Activated naive CD4-positive, alpha-beta T cell treated with anti-CD3 and anti-CD28 coated beads, Interleukin-2, amount 50 U/mL, for 24 hours (primary cell): ENCODE measurements at regions not wholly inside any gene's neighbourhood (a gene's known extent, or its start where the extent isn't known, plus 50 kb on each side); places are given as distances from the start of the nearest gene placed in this dataset.

Experiments
- H3K27ac Mint-ChIP-seq: one replicate; pipeline ENCODE4 v1.8.0; 2021; ENCODE audit warnings: mild to moderate bottlenecking, mixed read lengths
- H3K27me3 Mint-ChIP-seq: one replicate; pipeline ENCODE4 v1.8.0; 2021; ENCODE audit warnings: mixed read lengths
- H3K36me3 Mint-ChIP-seq: one replicate; pipeline ENCODE4 v1.8.0; 2021; ENCODE audit warnings: mixed read lengths
- H3K4me1 Mint-ChIP-seq: one replicate; pipeline ENCODE4 v1.8.0; 2021; ENCODE audit warnings: mixed read lengths
- H3K4me3 Mint-ChIP-seq: one replicate; pipeline ENCODE4 v1.8.0; 2021; ENCODE audit warnings: mild to moderate bottlenecking, mixed read lengths
- H3K9me3 Mint-ChIP-seq: one replicate; pipeline ENCODE4 v1.8.0; 2021; ENCODE audit warnings: mixed read lengths

- no peak overlapping the region for H3K27ac Mint-ChIP-seq
- peaks cover 3% of the 10 kb centered on the region for H3K9me3 Mint-ChIP-seq
- H3K36me3 Mint-ChIP-seq, result no peaks in the 10 kb centered on the region
- H3K4me1 Mint-ChIP-seq, result no peaks in the 10 kb centered on the region
- H3K4me3 Mint-ChIP-seq, result no peak overlapping the region
- no peaks in the 10 kb centered on the region for H3K27me3 Mint-ChIP-seq
Measured at GRCh38 chr4:67207941-67208441, 337.3 kb downstream of the CENPC start.

GRCh38 chr4:67204441-67204840, 340.9 kb downstream of the CENPC start:
- Mint-ChIP-seq H3K9me3 (peaks cover 3% of the 10 kb centered on the region), H3K36me3 (no peaks in the 10 kb centered on the region)

GRCh38 chr4:67201334-67201733, 344.0 kb downstream of the CENPC start:
- Mint-ChIP-seq H3K4me3 (no peak overlapping the region), H3K36me3 (no peaks in the 10 kb centered on the region), H3K4me1 (no peaks in the 10 kb centered on the region), H3K27me3 (no peaks in the 10 kb centered on the region), H3K27ac (no peak overlapping the region), H3K9me3 (peaks cover 3% of the 10 kb centered on the region)

More at GRCh38 chr4:67204441-67204840, 340.9 kb downstream of the CENPC start:
- Mint-ChIP-seq H3K4me1 (no peaks in the 10 kb centered on the region), H3K27ac (no peak overlapping the region), H3K4me3 (no peak overlapping the region), H3K27me3 (no peaks in the 10 kb centered on the region)

GRCh38 chr4:67198727-67199126, 346.6 kb downstream of the CENPC start:
- Mint-ChIP-seq H3K36me3 (no peaks in the 10 kb centered on the region), H3K27me3 (no peaks in the 10 kb centered on the region), H3K27ac (no peak overlapping the region), H3K9me3 (no peaks in the 10 kb centered on the region), H3K4me3 (no peak overlapping the region), H3K4me1 (no peaks in the 10 kb centered on the region)

- no peak overlapping the region for H3K27ac Mint-ChIP-seq
- H3K27me3 Mint-ChIP-seq, result no peaks in the 10 kb centered on the region
Measured at GRCh38 chr4:67167849-67168248, 377.5 kb downstream of the CENPC start.

GRCh38 chr4:67162690-67163089, 382.6 kb downstream of the CENPC start:
- no peaks in the 10 kb centered on the region for H3K4me1 Mint-ChIP-seq
- H3K9me3 Mint-ChIP-seq, result no peaks in the 10 kb centered on the region
- no peaks in the 10 kb centered on the region for H3K27me3 Mint-ChIP-seq
- H3K36me3 Mint-ChIP-seq, result no peaks in the 10 kb centered on the region
- H3K4me3 Mint-ChIP-seq, result no peak overlapping the region
- H3K27ac Mint-ChIP-seq, result no peak overlapping the region

More at GRCh38 chr4:67167849-67168248, 377.5 kb downstream of the CENPC start:
- no peak overlapping the region for H3K4me3 Mint-ChIP-seq
- no peaks in the 10 kb centered on the region for H3K9me3 Mint-ChIP-seq
- no peaks in the 10 kb centered on the region for H3K4me1 Mint-ChIP-seq
- no peaks in the 10 kb centered on the region for H3K36me3 Mint-ChIP-seq

- H3K9me3 Mint-ChIP-seq, result no peaks in the 10 kb centered on the region
Measured at GRCh38 chr4:67161311-67161710, 384.0 kb downstream of the CENPC start.

GRCh38 chr4:67160394-67160793, 384.9 kb downstream of the CENPC start:
- Mint-ChIP-seq H3K9me3 (no peaks in the 10 kb centered on the region), H3K4me3 (no peak overlapping the region), H3K27ac (no peak overlapping the region), H3K4me1 (no peaks in the 10 kb centered on the region), H3K36me3 (no peaks in the 10 kb centered on the region), H3K27me3 (no peaks in the 10 kb centered on the region)

More at GRCh38 chr4:67161311-67161710, 384.0 kb downstream of the CENPC start:
- Mint-ChIP-seq H3K27ac (no peak overlapping the region), H3K36me3 (no peaks in the 10 kb centered on the region), H3K4me1 (no peaks in the 10 kb centered on the region), H3K27me3 (no peaks in the 10 kb centered on the region), H3K4me3 (no peak overlapping the region)

GRCh38 chr4:67158666-67159065, 386.6 kb downstream of the CENPC start:
- Mint-ChIP-seq H3K36me3 (no peaks in the 10 kb centered on the region), H3K27ac (no peak overlapping the region), H3K4me1 (no peaks in the 10 kb centered on the region), H3K9me3 (no peaks in the 10 kb centered on the region), H3K27me3 (no peaks in the 10 kb centered on the region), H3K4me3 (no peak overlapping the region)

- H3K9me3 Mint-ChIP-seq, result no peaks in the 10 kb centered on the region
Measured at GRCh38 chr4:67152976-67153375, 392.3 kb downstream of the CENPC start.

GRCh38 chr4:67151376-67152343, 393.6 kb downstream of the CENPC start:
- Mint-ChIP-seq H3K27me3 (no peaks in the 10 kb centered on the region), H3K36me3 (no peaks in the 10 kb centered on the region), H3K27ac (no peak overlapping the region), H3K9me3 (no peaks in the 10 kb centered on the region), H3K4me3 (no peak overlapping the region), H3K4me1 (no peaks in the 10 kb centered on the region)

More at GRCh38 chr4:67152976-67153375, 392.3 kb downstream of the CENPC start:
- H3K27me3 Mint-ChIP-seq, result no peaks in the 10 kb centered on the region
- H3K4me3 Mint-ChIP-seq, result no peak overlapping the region
- no peaks in the 10 kb centered on the region for H3K4me1 Mint-ChIP-seq
- no peak overlapping the region for H3K27ac Mint-ChIP-seq
- no peaks in the 10 kb centered on the region for H3K36me3 Mint-ChIP-seq

- no peaks in the 10 kb centered on the region for H3K4me1 Mint-ChIP-seq
- no peaks in the 10 kb centered on the region for H3K27me3 Mint-ChIP-seq
- no peak overlapping the region for H3K27ac Mint-ChIP-seq
- H3K4me3 Mint-ChIP-seq, result no peak overlapping the region
- no peaks in the 10 kb centered on the region for H3K36me3 Mint-ChIP-seq
- peaks cover 1% of the 10 kb centered on the region for H3K9me3 Mint-ChIP-seq
Measured at GRCh38 chr4:67141586-67141985, 403.7 kb downstream of the CENPC start.

- H3K4me3 Mint-ChIP-seq, result no peak overlapping the region
- no peak overlapping the region for H3K27ac Mint-ChIP-seq
- H3K27me3 Mint-ChIP-seq, result no peaks in the 10 kb centered on the region
- H3K4me1 Mint-ChIP-seq, result no peaks in the 10 kb centered on the region
- H3K9me3 Mint-ChIP-seq, result peaks cover 17% of the 10 kb centered on the region
- no peaks in the 10 kb centered on the region for H3K36me3 Mint-ChIP-seq
Measured at GRCh38 chr4:67134616-67135015, 410.7 kb downstream of the CENPC start.

- Mint-ChIP-seq H3K4me1 (no peaks in the 10 kb centered on the region), H3K27ac (no peak overlapping the region), H3K27me3 (no peaks in the 10 kb centered on the region), H3K36me3 (no peaks in the 10 kb centered on the region), H3K4me3 (no peak overlapping the region), H3K9me3 (peaks cover 17% of the 10 kb centered on the region)
Measured at GRCh38 chr4:67133162-67133561, 412.1 kb downstream of the CENPC start.

- peaks cover 12% of the 10 kb centered on the region for H3K9me3 Mint-ChIP-seq
- H3K4me1 Mint-ChIP-seq, result no peaks in the 10 kb centered on the region
- H3K36me3 Mint-ChIP-seq, result no peaks in the 10 kb centered on the region
- H3K27ac Mint-ChIP-seq, result no peak overlapping the region
- H3K4me3 Mint-ChIP-seq, result no peak overlapping the region
- no peaks in the 10 kb centered on the region for H3K27me3 Mint-ChIP-seq
Measured at GRCh38 chr4:67131224-67131623, 414.1 kb downstream of the CENPC start.

- Mint-ChIP-seq H3K27me3 (no peaks in the 10 kb centered on the region), H3K36me3 (no peaks in the 10 kb centered on the region), H3K9me3 (peaks cover 9% of the 10 kb centered on the region), H3K4me1 (no peaks in the 10 kb centered on the region), H3K27ac (no peak overlapping the region), H3K4me3 (no peak overlapping the region)
Measured at GRCh38 chr4:67130411-67130810, 414.9 kb downstream of the CENPC start.
